GM12872 (cell line): ENCODE measurements at regions not wholly inside any gene's neighbourhood (a gene's known extent, or its start where the extent isn't known, plus 50 kb on each side); places are given as distances from the start of the nearest gene placed in this dataset.

ENCODE experiments used
- CTCF ChIP-seq: IDR thresholded peaks from 3 replicates; pipeline ENCODE4 v1.5.1; 2011; ENCODE audit warnings: low read depth, mild to moderate bottlenecking, low read length, moderate library complexity; ENCODE audit not compliant: insufficient read depth

- no peak for TF ChIP-seq CTCF
These were observed 374.8 kb downstream of the MAFB start for GRCh38 chr20:40314278-40314677.

DNA sequence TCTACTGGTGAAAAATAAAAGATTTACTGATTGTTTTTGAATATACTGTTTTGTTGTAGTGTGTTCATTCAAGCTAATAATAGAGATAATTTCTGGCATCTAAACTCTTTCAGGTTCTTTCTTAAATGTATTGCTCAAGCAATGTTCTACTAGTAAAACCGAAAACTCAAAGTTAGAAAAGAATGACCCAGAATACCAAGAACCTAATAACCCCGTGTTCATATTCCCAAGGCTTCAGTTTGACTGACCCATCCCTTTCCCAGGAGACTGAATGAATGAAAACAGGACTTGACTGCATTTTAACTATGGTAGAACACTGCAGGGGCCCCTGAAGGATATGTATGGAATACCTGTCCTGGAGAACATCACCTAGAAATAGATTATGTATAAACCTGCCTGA is 375.3 kb downstream of the MAFB start:
- no peak for TF ChIP-seq CTCF

DNA sequence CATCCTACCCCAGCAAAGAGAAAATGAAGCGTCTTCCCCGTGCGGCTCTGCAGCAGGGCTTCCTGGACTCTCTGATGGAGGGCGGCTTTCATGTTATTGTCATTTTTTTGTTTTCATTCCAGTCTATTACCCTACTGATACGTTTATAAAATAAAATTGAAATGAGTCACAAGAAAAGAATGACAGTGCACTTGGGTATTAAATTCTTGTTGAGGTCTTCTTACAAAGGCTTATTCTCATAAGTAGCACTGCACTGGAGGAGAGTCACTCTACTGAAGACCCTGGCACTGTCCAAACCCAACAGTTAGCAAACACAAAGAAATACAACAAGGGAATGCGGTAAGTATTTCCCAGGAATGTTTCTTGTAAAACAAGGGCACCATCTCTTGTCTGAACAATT is 379.3 kb downstream of the MAFB start:
- TF ChIP-seq CTCF, result no peak

DNA sequence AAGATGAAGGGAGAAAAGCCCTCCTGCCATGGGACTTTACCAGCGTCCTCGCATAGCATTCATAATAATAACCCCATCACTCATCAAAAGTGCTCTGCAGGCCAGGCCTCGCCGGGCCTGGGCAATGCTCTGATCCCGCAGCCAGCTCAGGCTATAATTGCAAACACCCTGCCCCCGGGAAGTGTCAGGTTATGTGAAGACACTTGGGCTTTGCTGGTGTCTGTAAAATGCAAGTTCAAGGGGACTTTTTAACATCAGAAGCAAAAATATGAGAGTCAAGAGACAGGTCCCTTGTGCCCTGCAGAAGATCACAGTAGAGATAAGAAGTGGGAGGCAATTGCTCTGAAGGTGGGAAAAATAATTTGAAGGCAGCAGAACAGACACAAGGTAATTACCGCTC is 381.0 kb downstream of the MAFB start:
- no peak for TF ChIP-seq CTCF

DNA sequence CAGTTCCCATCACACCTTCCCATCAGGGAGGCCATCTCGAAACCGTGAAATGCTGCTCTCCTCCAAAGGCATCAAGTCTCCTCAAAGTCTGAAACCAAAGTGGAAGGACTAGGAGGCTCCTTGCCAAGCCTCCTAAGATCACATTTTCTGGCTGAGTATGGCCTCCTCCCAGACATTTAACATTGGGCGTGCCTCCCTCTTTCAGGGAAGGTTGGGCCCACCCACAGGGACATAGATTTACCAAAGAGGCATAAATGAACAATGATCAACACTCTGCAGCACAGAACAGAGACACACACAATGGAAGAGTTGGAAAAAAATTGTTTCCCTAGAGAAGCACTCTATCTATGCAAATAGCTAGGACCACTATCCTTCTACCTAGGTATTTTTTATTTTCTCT is 381.8 kb downstream of the MAFB start:
- TF ChIP-seq CTCF, result no peak

GRCh38 chr20:40305303-40305702 is 383.7 kb downstream of the MAFB start:
- no peak for TF ChIP-seq CTCF

DNA sequence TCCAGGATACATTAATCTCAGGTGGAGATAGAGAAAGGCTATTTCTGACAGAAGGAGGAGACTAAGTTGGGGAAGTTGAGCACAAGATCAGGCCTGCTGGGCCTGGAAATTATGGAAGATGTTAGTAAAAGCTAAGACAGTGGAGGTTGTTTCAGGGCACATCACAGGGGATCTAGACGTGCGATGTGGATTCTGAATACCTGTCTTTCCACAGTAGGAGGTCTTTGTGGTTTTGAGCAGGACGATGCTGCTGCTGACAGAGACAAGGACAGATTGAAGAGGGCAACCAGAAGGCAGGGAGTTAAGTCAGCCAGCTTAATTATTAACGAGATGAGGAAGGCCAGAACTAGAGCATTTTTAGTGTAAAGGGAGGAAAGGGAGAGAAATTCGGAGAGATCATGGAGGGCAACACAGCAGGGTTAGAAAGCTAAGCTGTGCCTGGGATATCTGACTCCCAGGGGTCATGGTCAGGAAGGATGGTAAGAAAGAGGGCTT is 384.9 kb downstream of the MAFB start:
- no peak for TF ChIP-seq CTCF

DNA sequence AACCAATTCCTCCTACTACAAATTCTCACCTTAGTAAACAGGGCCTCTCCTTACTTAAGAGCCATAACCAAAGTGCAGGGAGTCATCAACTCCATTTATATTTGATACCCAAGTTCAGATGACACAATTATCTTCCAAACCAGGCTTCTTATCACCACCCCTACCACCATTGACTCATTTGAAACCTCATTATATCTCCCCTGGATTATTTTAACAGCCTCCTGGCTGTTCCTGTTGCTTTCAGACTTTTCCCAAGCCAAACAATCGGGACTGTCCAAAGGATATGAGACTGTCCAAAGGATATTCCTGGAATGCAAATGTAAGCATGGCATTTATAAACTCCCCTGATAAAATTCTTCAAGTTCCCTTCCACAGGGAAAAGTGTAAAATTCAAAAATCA is 394.3 kb downstream of the MAFB start:
- no peak for TF ChIP-seq CTCF
